ENCODE measurements at regions not wholly inside any gene's neighbourhood (a gene's known extent, or its start where the extent isn't known, plus 50 kb on each side); places are given as distances from the start of the nearest gene placed in this dataset.

- TF ChIP-seq CTCF (IDR thresholded peaks at IDR 0.05) (no peak), SIN3A (IDR thresholded peaks at IDR 0.05; ENCODE audit: borderline replicate concordance, insufficient read depth, low read depth, low read length) (no peak), POLR2AphosphoS5 (IDR thresholded peaks at IDR 0.05; ENCODE audit: low read depth, low read length) (no peak)
Measured at GRCh38 chr15:47388299-47388698, 329.0 kb upstream of the SEMA6D start.
